IPS-15b (cell line): ENCODE measurements at regions not wholly inside any gene's neighbourhood (a gene's known extent, or its start where the extent isn't known, plus 50 kb on each side); places are given as distances from the start of the nearest gene placed in this dataset.

ENCODE experiments used
- H3K27me3 ChIP-seq: one replicate; pipeline ENCODE4 v1.6.1; 2013; ENCODE audit warnings: low read length; ENCODE audit not compliant: control insufficient read depth, insufficient read depth
- H3K36me3 ChIP-seq: one replicate; pipeline ENCODE4 v1.6.1; 2013; ENCODE audit warnings: low read length; ENCODE audit not compliant: control insufficient read depth, insufficient read depth
- H3K4me1 ChIP-seq: one replicate; pipeline ENCODE4 v1.6.1; 2013; ENCODE audit warnings: mild to moderate bottlenecking, low read length; ENCODE audit not compliant: control insufficient read depth, insufficient read depth
- H3K4me3 ChIP-seq: one replicate; pipeline ENCODE4 v1.5.1; 2013; ENCODE audit warnings: low read depth, low read length
- H3K9ac ChIP-seq: one replicate; pipeline ENCODE4 v1.6.1; 2013; ENCODE audit warnings: low read depth, mild to moderate bottlenecking, low read length
- H3K9me3 ChIP-seq: one replicate; pipeline ENCODE4 v1.6.1; 2013; ENCODE audit warnings: mild to moderate bottlenecking, low read length; ENCODE audit not compliant: control insufficient read depth, insufficient read depth

DNA sequence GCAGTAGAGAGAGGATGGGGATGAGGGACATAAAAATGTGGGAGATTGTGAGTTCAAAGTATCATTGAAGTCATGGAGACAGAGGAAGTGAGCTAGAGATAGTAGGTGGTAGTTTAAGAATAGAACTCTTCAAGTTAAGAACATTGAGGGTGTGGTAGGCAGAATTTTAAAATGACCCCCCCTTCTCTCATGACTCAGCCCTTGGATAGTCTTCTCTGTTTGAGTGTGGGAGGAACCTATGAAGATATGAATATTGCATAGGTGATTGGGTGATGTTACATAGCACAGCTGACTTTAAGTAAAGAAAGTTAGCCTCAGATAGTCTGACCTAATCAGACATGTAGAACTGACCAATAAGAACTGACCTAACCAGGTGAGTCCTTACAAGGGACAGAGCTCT is 418.6 kb downstream of the FOXO1 start:
- H3K27me3 ChIP-seq = no peaks in the 10 kb centered on the region
- H3K36me3 ChIP-seq = no peaks in the 10 kb centered on the region
- H3K9ac ChIP-seq = no peak overlapping the region
- no peaks in the 10 kb centered on the region for H3K4me1 ChIP-seq
- no peaks in the 10 kb centered on the region for H3K9me3 ChIP-seq
- no peak overlapping the region for H3K4me3 ChIP-seq

DNA sequence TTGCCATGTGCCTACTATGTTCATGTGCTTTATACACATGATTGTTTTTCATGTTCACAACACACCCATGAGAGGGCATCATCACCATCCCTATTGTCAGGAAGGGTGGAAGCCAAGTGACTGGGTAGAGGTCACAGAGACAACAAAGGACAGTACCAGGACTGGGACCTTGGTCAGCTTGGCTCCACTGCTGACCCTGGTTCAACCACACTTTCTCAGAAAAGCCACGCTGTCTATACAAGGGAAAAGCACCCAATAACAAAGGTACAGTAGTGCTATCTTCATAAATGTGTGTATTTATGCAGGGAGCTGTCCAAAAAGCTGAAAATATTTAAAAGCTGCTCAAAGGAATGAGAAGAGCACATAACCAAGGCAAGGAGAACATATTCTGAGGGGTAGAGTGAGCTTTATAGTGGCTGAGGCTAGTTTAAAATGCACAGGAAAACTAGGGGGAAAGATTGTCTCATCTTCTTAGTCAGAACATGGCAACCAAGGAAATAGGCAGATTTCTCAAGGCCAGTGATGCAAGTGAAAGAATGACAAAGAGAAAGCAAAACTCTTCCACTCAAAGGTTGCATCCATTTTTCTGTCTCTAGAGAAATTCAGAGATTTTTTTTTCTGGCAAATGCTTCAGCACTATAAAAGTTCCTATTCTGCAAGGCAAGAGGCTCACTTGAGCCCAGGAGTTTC is 415.0 kb downstream of the FOXO1 start:
- no peaks in the 10 kb centered on the region for H3K36me3 ChIP-seq
- H3K9me3 ChIP-seq = no peaks in the 10 kb centered on the region
- H3K9ac ChIP-seq = no peak overlapping the region
- H3K4me1 ChIP-seq = no peaks in the 10 kb centered on the region
- no peaks in the 10 kb centered on the region for H3K27me3 ChIP-seq
- H3K4me3 ChIP-seq = no peak overlapping the region

DNA sequence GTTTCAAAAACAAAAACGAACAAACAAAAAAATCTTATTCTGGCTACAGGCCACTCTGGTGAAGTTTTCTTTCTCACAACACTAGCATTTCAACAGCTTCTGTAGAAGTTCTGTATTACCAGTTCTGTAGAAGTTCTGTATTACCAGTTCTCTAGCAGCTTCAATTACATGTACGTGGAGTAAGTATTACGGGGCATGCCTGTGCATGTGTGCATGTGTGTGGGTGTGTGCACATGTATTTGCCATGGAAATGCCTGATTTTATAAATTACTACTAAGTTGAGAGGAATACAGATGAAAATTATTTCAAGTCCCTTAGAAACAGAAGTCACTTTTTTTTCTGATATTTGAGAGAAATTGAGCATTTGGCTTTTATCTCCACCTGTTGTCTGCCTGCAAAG is 414.2 kb downstream of the FOXO1 start:
- no peaks in the 10 kb centered on the region for H3K27me3 ChIP-seq
- no peaks in the 10 kb centered on the region for H3K9me3 ChIP-seq
- H3K36me3 ChIP-seq = no peaks in the 10 kb centered on the region
- no peak overlapping the region for H3K9ac ChIP-seq
- no peak overlapping the region for H3K4me3 ChIP-seq
- H3K4me1 ChIP-seq = no peaks in the 10 kb centered on the region

- Histone ChIP-seq H3K9ac (no peak overlapping the region), H3K9me3 (no peaks in the 10 kb centered on the region), H3K4me1 (no peaks in the 10 kb centered on the region)
These were observed 413.8 kb downstream of the FOXO1 start for GRCh38 chr13:40252676-40253075.

GRCh38 chr13:40254394-40254793 is 412.0 kb downstream of the FOXO1 start:
- Histone ChIP-seq H3K4me3 (no peak overlapping the region), H3K36me3 (no peaks in the 10 kb centered on the region), H3K27me3 (no peaks in the 10 kb centered on the region), H3K9me3 (no peaks in the 10 kb centered on the region), H3K9ac (no peak overlapping the region), H3K4me1 (no peaks in the 10 kb centered on the region)

More at GRCh38 chr13:40252676-40253075, 413.8 kb downstream of the FOXO1 start:
- no peak overlapping the region for H3K4me3 ChIP-seq
- H3K27me3 ChIP-seq = no peaks in the 10 kb centered on the region
- H3K36me3 ChIP-seq = no peaks in the 10 kb centered on the region

DNA sequence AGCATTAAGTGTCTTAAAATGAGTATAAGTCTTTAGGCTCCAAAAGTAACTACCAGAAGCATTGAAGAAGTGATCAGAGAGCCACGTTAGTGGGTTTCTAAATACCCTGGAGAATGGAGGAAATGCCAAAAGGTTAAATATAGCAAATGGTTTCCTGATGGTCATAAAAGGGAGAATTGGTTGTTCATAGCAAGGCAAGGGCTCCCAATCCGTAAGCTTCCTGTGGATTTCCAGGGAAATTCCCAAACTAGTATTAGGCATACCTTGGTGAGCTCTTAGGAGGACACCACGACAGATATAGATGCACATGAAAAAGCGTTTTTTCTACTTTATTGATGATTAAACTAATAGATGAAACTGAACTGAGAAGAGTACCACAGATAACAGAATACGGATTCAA is 410.9 kb downstream of the FOXO1 start:
- Histone ChIP-seq H3K4me3 (no peak overlapping the region), H3K9ac (no peak overlapping the region), H3K9me3 (no peaks in the 10 kb centered on the region), H3K4me1 (no peaks in the 10 kb centered on the region), H3K27me3 (no peaks in the 10 kb centered on the region), H3K36me3 (no peaks in the 10 kb centered on the region)

GRCh38 chr13:40259899-40260298 is 406.5 kb downstream of the FOXO1 start:
- H3K27me3 ChIP-seq = no peaks in the 10 kb centered on the region

GRCh38 chr13:40261336-40261735 is 405.1 kb downstream of the FOXO1 start:
- Histone ChIP-seq H3K4me1 (no peaks in the 10 kb centered on the region), H3K9me3 (no peaks in the 10 kb centered on the region), H3K4me3 (no peak overlapping the region), H3K36me3 (no peaks in the 10 kb centered on the region), H3K9ac (no peak overlapping the region), H3K27me3 (no peaks in the 10 kb centered on the region)

More at GRCh38 chr13:40259899-40260298, 406.5 kb downstream of the FOXO1 start:
- Histone ChIP-seq H3K36me3 (no peaks in the 10 kb centered on the region), H3K9ac (no peak overlapping the region), H3K4me3 (no peak overlapping the region), H3K9me3 (no peaks in the 10 kb centered on the region), H3K4me1 (no peaks in the 10 kb centered on the region)

GRCh38 chr13:40261947-40262346 is 404.5 kb downstream of the FOXO1 start:
- Histone ChIP-seq H3K36me3 (no peaks in the 10 kb centered on the region), H3K4me3 (no peak overlapping the region), H3K4me1 (no peaks in the 10 kb centered on the region), H3K27me3 (no peaks in the 10 kb centered on the region), H3K9ac (no peak overlapping the region), H3K9me3 (no peaks in the 10 kb centered on the region)

- no peaks in the 10 kb centered on the region for H3K36me3 ChIP-seq
- no peaks in the 10 kb centered on the region for H3K27me3 ChIP-seq
- no peak overlapping the region for H3K4me3 ChIP-seq
- no peaks in the 10 kb centered on the region for H3K9me3 ChIP-seq
- H3K4me1 ChIP-seq = peaks cover 2% of the 10 kb centered on the region
- no peak overlapping the region for H3K9ac ChIP-seq
These were observed 397.4 kb downstream of the FOXO1 start for GRCh38 chr13:40269086-40269485.

GRCh38 chr13:40270726-40271125 is 395.7 kb downstream of the FOXO1 start:
- H3K9ac ChIP-seq = no peak overlapping the region
- no peak overlapping the region for H3K4me3 ChIP-seq
- H3K4me1 ChIP-seq = peaks cover 2% of the 10 kb centered on the region
- H3K27me3 ChIP-seq = no peaks in the 10 kb centered on the region
- no peaks in the 10 kb centered on the region for H3K9me3 ChIP-seq
- H3K36me3 ChIP-seq = no peaks in the 10 kb centered on the region

GRCh38 chr13:40271271-40271885 is 395.1 kb downstream of the FOXO1 start:
- no peaks in the 10 kb centered on the region for H3K36me3 ChIP-seq
- H3K27me3 ChIP-seq = no peaks in the 10 kb centered on the region
- H3K4me3 ChIP-seq = no peak overlapping the region
- no peaks in the 10 kb centered on the region for H3K9me3 ChIP-seq
- H3K4me1 ChIP-seq = peaks cover 2% of the 10 kb centered on the region
- no peak overlapping the region for H3K9ac ChIP-seq
